ENCODE measurements at regions not wholly inside any gene's neighbourhood (a gene's known extent, or its start where the extent isn't known, plus 50 kb on each side); places are given as distances from the start of the nearest gene placed in this dataset.

- H4K20me1 ChIP-seq (ENCODE audit: insufficient read depth, low read length) = no peaks in the 10 kb centered on the region
- no peaks in the 10 kb centered on the region for H3K9me3 ChIP-seq (ENCODE audit: low read depth, low read length)
- no peak overlapping the region for H3K4me3 ChIP-seq (ENCODE audit: insufficient read depth, low read length)
- H3K27ac ChIP-seq (ENCODE audit: low read depth, low read length) = no peak overlapping the region
- H3K27me3 ChIP-seq (ENCODE audit: insufficient read depth, low read length) = no peaks in the 10 kb centered on the region
- H3K36me3 ChIP-seq (ENCODE audit: insufficient read depth, low read length) = no peaks in the 10 kb centered on the region
- no peak for TF ChIP-seq CTCF (IDR thresholded peaks at IDR 0.05; ENCODE audit: extremely low read depth, low read depth, low read length)
- H3K4me1 ChIP-seq (ENCODE audit: insufficient read depth, low read length) = peaks cover 9% of the 10 kb centered on the region
- DNase-seq (ENCODE audit: insufficient read length, low spot score, missing footprints) = no peak
- no peaks in the 10 kb centered on the region for H3K79me2 ChIP-seq (ENCODE audit: insufficient read depth, low read length)
- H3K4me2 ChIP-seq (ENCODE audit: insufficient read depth, low read length) = no peak overlapping the region
- no peak overlapping the region for H2AFZ ChIP-seq (ENCODE audit: low read length)
Measured at GRCh38 chrX:9336456-9336855, 128.4 kb upstream of the TBL1X start.

GRCh38 chrX:9337046-9337445, 127.8 kb upstream of the TBL1X start:
- Histone ChIP-seq H3K4me1 (ENCODE audit: insufficient read depth, low read length) (peaks cover 9% of the 10 kb centered on the region), H3K79me2 (ENCODE audit: insufficient read depth, low read length) (no peaks in the 10 kb centered on the region), H3K4me3 (ENCODE audit: insufficient read depth, low read length) (no peak overlapping the region), H4K20me1 (ENCODE audit: insufficient read depth, low read length) (no peaks in the 10 kb centered on the region), H3K9me3 (ENCODE audit: low read depth, low read length) (no peaks in the 10 kb centered on the region), H3K27me3 (ENCODE audit: insufficient read depth, low read length) (no peaks in the 10 kb centered on the region), H3K36me3 (ENCODE audit: insufficient read depth, low read length) (no peaks in the 10 kb centered on the region), H2AFZ (ENCODE audit: low read length) (no peak overlapping the region), H3K4me2 (ENCODE audit: insufficient read depth, low read length) (no peak overlapping the region), H3K27ac (ENCODE audit: low read depth, low read length) (no peak overlapping the region)
- no peak for DNase-seq (ENCODE audit: insufficient read length, low spot score, missing footprints)
- no peak for TF ChIP-seq CTCF (IDR thresholded peaks at IDR 0.05; ENCODE audit: extremely low read depth, low read depth, low read length)

- DNase-seq (ENCODE audit: insufficient read length, low spot score, missing footprints) = no peak
- no peak for TF ChIP-seq CTCF (IDR thresholded peaks at IDR 0.05; ENCODE audit: extremely low read depth, low read depth, low read length)
- Histone ChIP-seq H3K36me3 (ENCODE audit: insufficient read depth, low read length) (no peaks in the 10 kb centered on the region), H3K4me1 (ENCODE audit: insufficient read depth, low read length) (peaks cover 9% of the 10 kb centered on the region), H4K20me1 (ENCODE audit: insufficient read depth, low read length) (no peaks in the 10 kb centered on the region), H2AFZ (ENCODE audit: low read length) (no peak overlapping the region), H3K79me2 (ENCODE audit: insufficient read depth, low read length) (no peaks in the 10 kb centered on the region), H3K27me3 (ENCODE audit: insufficient read depth, low read length) (no peaks in the 10 kb centered on the region), H3K4me2 (ENCODE audit: insufficient read depth, low read length) (no peak overlapping the region), H3K4me3 (ENCODE audit: insufficient read depth, low read length) (no peak overlapping the region), H3K27ac (ENCODE audit: low read depth, low read length) (no peak overlapping the region), H3K9me3 (ENCODE audit: low read depth, low read length) (no peaks in the 10 kb centered on the region)
Measured at GRCh38 chrX:9338986-9339385, 125.9 kb upstream of the TBL1X start.

- H3K79me2 ChIP-seq (ENCODE audit: insufficient read depth, low read length) = no peaks in the 10 kb centered on the region
- H3K4me2 ChIP-seq (ENCODE audit: insufficient read depth, low read length) = no peak overlapping the region
- no peak for DNase-seq (ENCODE audit: insufficient read length, low spot score, missing footprints)
- H3K4me1 ChIP-seq (ENCODE audit: insufficient read depth, low read length) = peaks cover 9% of the 10 kb centered on the region
- no peak overlapping the region for H3K27ac ChIP-seq (ENCODE audit: low read depth, low read length)
- no peaks in the 10 kb centered on the region for H3K27me3 ChIP-seq (ENCODE audit: insufficient read depth, low read length)
- H3K36me3 ChIP-seq (ENCODE audit: insufficient read depth, low read length) = no peaks in the 10 kb centered on the region
- no peak overlapping the region for H2AFZ ChIP-seq (ENCODE audit: low read length)
- no peaks in the 10 kb centered on the region for H3K9me3 ChIP-seq (ENCODE audit: low read depth, low read length)
- H4K20me1 ChIP-seq (ENCODE audit: insufficient read depth, low read length) = no peaks in the 10 kb centered on the region
- no peak for TF ChIP-seq CTCF (IDR thresholded peaks at IDR 0.05; ENCODE audit: extremely low read depth, low read depth, low read length)
- no peak overlapping the region for H3K4me3 ChIP-seq (ENCODE audit: insufficient read depth, low read length)
Measured at GRCh38 chrX:9339603-9340491, 125.0 kb upstream of the TBL1X start.
